Adrenal gland (tissue), 5 donors: ENCODE measurements at regions not wholly inside any gene's neighbourhood (a gene's known extent, or its start where the extent isn't known, plus 50 kb on each side); places are given as distances from the start of the nearest gene placed in this dataset.

Experiments
- POLR2A ChIP-seq, 2 donors: fragments of 450-650 bp; IDR thresholded peaks; one replicate each; pipeline ENCODE4 v1.6.1; 2017; ENCODE audit warnings: antibody characterized with exemption in 2 of 2, mild to moderate bottlenecking in 2 of 2, moderate library complexity in 1 of 2
- TF ChIP-seq, protein P1 (sequence below), 6 experiments: fragments of 450-650 bp in 4 of 6; fragments of 200-600 bp in 2 of 6; sonication (generic) in 1 of 6; IDR thresholded peaks; 1 replicate in 5 of 6; 2 replicates in 1 of 6; pipeline versions ENCODE4 v1.5.1 to v1.8.0; 2016 to 2021; ENCODE audit warnings: antibody characterized with exemption in 6 of 6, mild to moderate bottlenecking in 2 of 6, moderate library complexity in 1 of 6
- donor health status: DM: no; HTN: no; CAD: no.

DNA sequence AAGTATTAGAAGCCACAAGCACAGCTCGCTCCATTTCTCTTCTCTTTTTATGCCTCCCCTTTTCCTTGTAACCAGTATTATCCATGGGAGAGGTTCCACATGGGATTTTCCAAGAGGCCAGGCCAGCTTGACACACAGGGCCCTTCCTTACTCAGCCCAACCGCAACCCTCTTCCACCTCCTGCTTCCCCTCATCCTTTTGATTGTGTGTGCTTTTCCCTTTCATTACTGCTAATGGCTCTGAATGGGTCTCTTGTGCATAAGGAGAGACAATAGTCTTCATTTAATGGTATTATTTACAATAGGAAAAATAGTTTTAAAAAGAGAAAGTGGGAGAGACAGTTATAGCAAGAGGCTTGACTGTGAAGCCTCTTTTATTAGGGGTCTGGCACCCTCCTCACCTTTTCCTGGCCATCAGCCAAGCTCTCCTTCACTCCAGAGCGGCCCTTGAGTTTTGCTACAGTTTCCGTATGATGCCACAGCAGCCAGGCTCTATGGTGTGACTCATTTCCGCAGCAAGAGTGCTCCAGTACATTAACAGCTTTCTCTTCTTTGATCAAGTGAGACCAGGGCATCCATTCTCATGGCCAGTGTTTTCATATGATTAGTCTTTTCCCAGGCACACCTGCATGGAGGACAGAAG lies 579.5 kb downstream of the TFAP2B start:
- TF ChIP-seq, protein P1, sequence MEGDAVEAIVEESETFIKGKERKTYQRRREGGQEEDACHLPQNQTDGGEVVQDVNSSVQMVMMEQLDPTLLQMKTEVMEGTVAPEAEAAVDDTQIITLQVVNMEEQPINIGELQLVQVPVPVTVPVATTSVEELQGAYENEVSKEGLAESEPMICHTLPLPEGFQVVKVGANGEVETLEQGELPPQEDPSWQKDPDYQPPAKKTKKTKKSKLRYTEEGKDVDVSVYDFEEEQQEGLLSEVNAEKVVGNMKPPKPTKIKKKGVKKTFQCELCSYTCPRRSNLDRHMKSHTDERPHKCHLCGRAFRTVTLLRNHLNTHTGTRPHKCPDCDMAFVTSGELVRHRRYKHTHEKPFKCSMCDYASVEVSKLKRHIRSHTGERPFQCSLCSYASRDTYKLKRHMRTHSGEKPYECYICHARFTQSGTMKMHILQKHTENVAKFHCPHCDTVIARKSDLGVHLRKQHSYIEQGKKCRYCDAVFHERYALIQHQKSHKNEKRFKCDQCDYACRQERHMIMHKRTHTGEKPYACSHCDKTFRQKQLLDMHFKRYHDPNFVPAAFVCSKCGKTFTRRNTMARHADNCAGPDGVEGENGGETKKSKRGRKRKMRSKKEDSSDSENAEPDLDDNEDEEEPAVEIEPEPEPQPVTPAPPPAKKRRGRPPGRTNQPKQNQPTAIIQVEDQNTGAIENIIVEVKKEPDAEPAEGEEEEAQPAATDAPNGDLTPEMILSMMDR (IDR thresholded peaks at IDR 0.05), result no peak
- TF ChIP-seq POLR2A (IDR thresholded peaks at IDR 0.05), result no peak
